ENCODE measurements at regions not wholly inside any gene's neighbourhood (a gene's known extent, or its start where the extent isn't known, plus 50 kb on each side); places are given as distances from the start of the nearest gene placed in this dataset.

GRCh38 chr5:148880197-148880596 lies 53.8 kb downstream of the ADRB2 start:
- H3K27ac ChIP-seq: no peak overlapping the region
- no peak for ATAC-seq

GRCh38 chr5:148880696-148881095 lies 54.3 kb downstream of the ADRB2 start:
- H3K36me3 ChIP-seq: no peaks in the 10 kb centered on the region
- intact Hi-C loops (cut with DNase I): no loop called here
- no peak overlapping the region for H3K4me3 ChIP-seq
- H3K27me3 ChIP-seq: no peaks in the 10 kb centered on the region
- no peaks in the 10 kb centered on the region for H3K4me1 ChIP-seq
- 75% methylated on average over 1 of the region's 2 CpGs for WGBS (ENCODE audit: insufficient coverage, low coverage, low lambda C conversion rate, missing lambda C conversion rate)
- TF ChIP-seq CTCF (IDR thresholded peaks at IDR 0.05) (no peak), POLR2A (IDR thresholded peaks at IDR 0.05) (no peak)
- no peak overlapping the region for H3K27ac ChIP-seq
- ATAC-seq: no peak
- H3K9me3 ChIP-seq: no peaks in the 10 kb centered on the region
- DNase-seq: no peak

More at GRCh38 chr5:148880197-148880596, 53.8 kb downstream of the ADRB2 start:
- H3K4me3 ChIP-seq: no peak overlapping the region
- H3K36me3 ChIP-seq: no peaks in the 10 kb centered on the region
- 67% methylated on average over 1 of the region's 1 CpG for WGBS (ENCODE audit: insufficient coverage, low coverage, low lambda C conversion rate, missing lambda C conversion rate)
- H3K9me3 ChIP-seq: no peaks in the 10 kb centered on the region
- H3K27me3 ChIP-seq: no peaks in the 10 kb centered on the region
- H3K4me1 ChIP-seq: no peaks in the 10 kb centered on the region
- no peak for DNase-seq
- TF ChIP-seq CTCF (IDR thresholded peaks at IDR 0.05) (no peak), POLR2A (IDR thresholded peaks at IDR 0.05) (no peak)
- intact Hi-C loops (cut with DNase I): no loop called here

- Histone ChIP-seq H3K4me1 (no peaks in the 10 kb centered on the region), H3K36me3 (no peaks in the 10 kb centered on the region), H3K27me3 (no peaks in the 10 kb centered on the region), H3K4me3 (no peak overlapping the region), H3K9me3 (no peaks in the 10 kb centered on the region), H3K27ac (no peak overlapping the region)
- DNase-seq: no peak
- TF ChIP-seq POLR2A (IDR thresholded peaks at IDR 0.05): no peak
- no peak for TF ChIP-seq CTCF (IDR thresholded peaks at IDR 0.05)
- WGBS (ENCODE audit: insufficient coverage, low coverage, low lambda C conversion rate, missing lambda C conversion rate): 49% methylated on average over 2 of the region's 2 CpGs
- ATAC-seq: peak in 2 of 4 donors; percentile 10 to 28
- intact Hi-C loops (cut with DNase I): no loop called here
Measured at GRCh38 chr5:148882332-148882731, 55.9 kb downstream of the ADRB2 start.

GRCh38 chr5:148884339-148885020 lies 58.1 kb downstream of the ADRB2 start:
- 73% methylated on average over 2 of the region's 3 CpGs for WGBS (ENCODE audit: insufficient coverage, low coverage, low lambda C conversion rate, missing lambda C conversion rate)
- no peak for ATAC-seq
- no peaks in the 10 kb centered on the region for H3K4me1 ChIP-seq

More at GRCh38 chr5:148884339-148885020, 58.1 kb downstream of the ADRB2 start:
- no peak for DNase-seq
- Histone ChIP-seq H3K36me3 (no peaks in the 10 kb centered on the region), H3K27me3 (no peaks in the 10 kb centered on the region), H3K27ac (no peak overlapping the region), H3K9me3 (no peaks in the 10 kb centered on the region), H3K4me3 (no peak overlapping the region)
- intact Hi-C loops (cut with DNase I): no loop called here
- TF ChIP-seq POLR2A (IDR thresholded peaks at IDR 0.05): no peak
- no peak for TF ChIP-seq CTCF (IDR thresholded peaks at IDR 0.05)

All from right lobe of liver (tissue), 6 donors.